GM12891 (cell line): ENCODE measurements at regions not wholly inside any gene's neighbourhood (a gene's known extent, or its start where the extent isn't known, plus 50 kb on each side); places are given as distances from the start of the nearest gene placed in this dataset.

ENCODE experiments used
- POLR2A ChIP-seq: IDR thresholded peaks from 2 replicates; pipeline ENCODE4 v1.6.1; 2011; ENCODE audit warnings: low read depth, low read length, control low read depth
- POLR2AphosphoS5 ChIP-seq: IDR thresholded peaks from 2 replicates; pipeline ENCODE4 v1.6.1; 2011; ENCODE audit warnings: low read depth, low read length, control low read depth
- POU2F2 ChIP-seq: IDR thresholded peaks from 2 replicates; pipeline ENCODE4 v1.6.1; 2011; ENCODE audit warnings: low read depth, mild to moderate bottlenecking, control low read depth, low read length, moderate library complexity
- SPI1 ChIP-seq: IDR thresholded peaks from 2 replicates; pipeline ENCODE4 v1.6.1; 2011; ENCODE audit warnings: low read depth, low read length, control low read depth
- TAF1 ChIP-seq: IDR thresholded peaks from 2 replicates; pipeline ENCODE4 v1.6.1; 2011; ENCODE audit warnings: low read depth, low read length, control low read depth

DNA sequence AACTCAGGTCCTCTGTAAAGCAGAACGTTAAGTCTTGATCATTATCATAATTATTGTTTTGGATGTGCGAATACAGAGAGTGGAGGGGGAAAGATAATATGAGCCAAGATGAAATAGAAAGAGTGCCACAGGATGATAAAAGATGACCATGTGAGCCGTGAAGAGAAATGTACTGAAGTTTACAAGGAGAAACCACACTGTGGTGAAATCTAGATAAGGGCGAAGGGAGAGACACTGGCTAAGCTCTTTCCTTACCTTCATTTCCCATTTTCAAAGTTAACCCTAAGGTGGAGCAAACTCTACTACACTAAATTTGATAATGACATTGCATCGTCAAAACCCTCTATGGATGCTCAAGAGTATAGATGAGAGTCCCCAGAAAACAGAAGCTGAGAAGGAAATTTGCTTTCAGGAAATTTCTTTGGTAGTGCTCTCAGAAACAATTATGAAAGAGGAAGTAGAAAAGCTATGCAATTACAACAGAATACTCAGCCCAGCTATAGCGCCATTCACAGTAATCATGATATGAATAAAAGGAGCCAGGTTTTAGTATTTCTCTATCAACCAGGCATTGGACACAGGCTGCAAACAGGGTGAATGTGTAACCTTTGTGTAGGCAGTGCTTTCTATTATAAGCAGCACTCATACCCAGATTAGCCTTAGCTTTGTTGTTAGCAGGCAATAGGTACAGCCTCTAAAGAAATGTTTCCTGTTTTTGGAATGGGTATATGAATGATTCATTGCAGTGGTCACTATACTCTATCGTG lies 1080.7 kb downstream of the GRIK2 start:
- TF ChIP-seq POLR2A (no peak), POLR2AphosphoS5 (no peak), TAF1 (no peak), SPI1 (no peak), POU2F2 (no peak)
